Endothelial cell of umbilical vein (primary cell): ENCODE measurements at regions not wholly inside any gene's neighbourhood (a gene's known extent, or its start where the extent isn't known, plus 50 kb on each side); places are given as distances from the start of the nearest gene placed in this dataset.

ENCODE experiments used
- BruUV-seq: library from RNA; stranded (reverse); fragments of 400-500 nt; replicated peaks from 2 replicates; lab custom pipeline; 2021; lab: Mats Ljungman, UMichigan
- CTCF ChIA-PET: fragments of 300-600, 350-600 bp; sonication (Branson Sonifier 250); formaldehyde crosslinking; loops from one replicate; lab custom pipeline; 2021; ENCODE audit warnings: antibody characterized with exemption, inconsistent platforms; lab: Charles Lee
- POLR2A ChIA-PET: fragments of 300-600, 350-600 bp; sonication (Branson Sonifier 250); formaldehyde crosslinking; loops from one replicate; lab custom pipeline; 2021; ENCODE audit warnings: antibody characterized with exemption, inconsistent platforms; lab: Charles Lee
- DNase-seq: peaks from one replicate; pipeline ENCODE4 v3.0.0-alpha.2; 2011; ENCODE audit warnings: low read depth, low spot score
- FAIRE-seq: peaks from 2 replicates; lab custom pipeline; 2011; peaks lifted over from hg19 to GRCh38; lab: Jason Lieb, UNC
- H2AFZ ChIP-seq: 2 replicates; pipeline ENCODE4 v1.6.0; 2012; ENCODE audit warnings: low read depth, low read length, control low read depth, inconsistent platforms
- H3K27ac ChIP-seq: 2 replicates; pipeline ENCODE4 v1.5.1; 2011; ENCODE audit warnings: low read depth, mild to moderate bottlenecking, control low read depth, low read length, moderate library complexity; ENCODE audit not compliant: insufficient read depth
- H3K27me3 ChIP-seq, 2 experiments: 2 replicates each; pipeline versions ENCODE4 v1.6.0 to v1.6.1; 2011; ENCODE audit warnings: low read length in 2 of 2, mixed read lengths in 1 of 2; ENCODE audit not compliant: control insufficient read depth in 2 of 2, insufficient read depth in 2 of 2
- H3K36me3 ChIP-seq, 2 experiments: 2 replicates in 1 of 2; 3 replicates in 1 of 2; pipeline ENCODE4 v1.5.1; 2011; ENCODE audit warnings: low read length in 2 of 2, mild to moderate bottlenecking in 1 of 2, moderate library complexity in 1 of 2; ENCODE audit not compliant: control insufficient read depth in 2 of 2, insufficient read depth in 2 of 2; ENCODE audit errors: extremely low read depth in 1 of 2
- H3K4me1 ChIP-seq: 3 replicates; pipeline ENCODE4 v1.5.1; 2011; ENCODE audit warnings: mild to moderate bottlenecking, low read length; ENCODE audit not compliant: control insufficient read depth, insufficient read depth; ENCODE audit errors: extremely low read depth
- H3K4me2 ChIP-seq: 2 replicates; pipeline ENCODE4 v1.6.1; 2011; ENCODE audit warnings: low read length, control low read depth, mixed read lengths; ENCODE audit not compliant: insufficient read depth
- H3K4me3 ChIP-seq, 3 experiments: fragments of 200-600 bp in 1 of 3; sonication (generic), shearing (Covaris generic) in 1 of 3; replicated peaks in 1 of 3; 2 replicates each; pipeline ENCODE4 v1.5.1; 2011 to 2016; ENCODE audit warnings: control low read depth in 3 of 3, low read length in 3 of 3, mild to moderate bottlenecking in 2 of 3, inconsistent platforms in 1 of 3, low read depth in 1 of 3, moderate library complexity in 1 of 3; ENCODE audit not compliant: insufficient read depth in 1 of 3
- H3K79me2 ChIP-seq: 2 replicates; pipeline ENCODE4 v1.6.0; 2012; ENCODE audit warnings: low read length, inconsistent platforms; ENCODE audit not compliant: control insufficient read depth, insufficient read depth
- H3K9ac ChIP-seq: replicated peaks from 2 replicates; pipeline ENCODE3; 2011; ENCODE audit warnings: low read length, control low read depth; ENCODE audit not compliant: insufficient read depth; ENCODE audit errors: extremely low read depth
- H3K9me1 ChIP-seq: replicated peaks from 3 replicates; pipeline ENCODE4 v1.6.0; 2011; ENCODE audit warnings: mild to moderate bottlenecking, low read length; ENCODE audit not compliant: control insufficient read depth, insufficient read depth; ENCODE audit errors: extremely low read depth
- H3K9me3 ChIP-seq: replicated peaks from 2 replicates; pipeline ENCODE4 v1.5.1; 2012; ENCODE audit warnings: low read length, inconsistent platforms; ENCODE audit not compliant: control insufficient read depth, insufficient read depth
- H4K20me1 ChIP-seq: replicated peaks from 2 replicates; pipeline ENCODE3; 2011; ENCODE audit warnings: mild to moderate bottlenecking, low read length; ENCODE audit not compliant: control insufficient read depth, insufficient read depth; ENCODE audit errors: extremely low read depth
- CTCF ChIP-seq, 2 donors: IDR thresholded peaks; 1 replicate in 1 of 2; 2 replicates in 1 of 2; pipeline ENCODE4 v1.5.1; 2011; ENCODE audit warnings: low read length in 2 of 2, mild to moderate bottlenecking in 2 of 2, moderate library complexity in 2 of 2, control low read depth in 1 of 2, inconsistent platforms in 1 of 2, low read depth in 1 of 2; ENCODE audit not compliant: insufficient read depth in 1 of 2; ENCODE audit errors: extremely low read depth in 1 of 2
- EZH2 ChIP-seq: IDR thresholded peaks from 2 replicates; pipeline ENCODE4 v1.6.1; 2012; ENCODE audit warnings: borderline replicate concordance, low read depth, mild to moderate bottlenecking, moderate library complexity, low read length, inconsistent platforms; ENCODE audit not compliant: severe bottlenecking
- FOS ChIP-seq: IDR thresholded peaks from 2 replicates; pipeline ENCODE4 v1.6.1; 2011; ENCODE audit warnings: mild to moderate bottlenecking, low read length, moderate library complexity, borderline replicate concordance; ENCODE audit not compliant: insufficient read depth
- GATA2 ChIP-seq: IDR thresholded peaks from 2 replicates; pipeline ENCODE4 v1.7.0; 2011; ENCODE audit warnings: low read depth, mild to moderate bottlenecking, moderate library complexity, mixed read lengths, low read length; ENCODE audit not compliant: insufficient read length, insufficient read depth
- JUN ChIP-seq: IDR thresholded peaks from 2 replicates; pipeline ENCODE4 v1.6.1; 2011; ENCODE audit warnings: borderline replicate concordance, low read depth; ENCODE audit not compliant: insufficient read length, insufficient read depth
- MAX ChIP-seq: IDR thresholded peaks from 2 replicates; pipeline ENCODE4 v1.6.1; 2011; ENCODE audit not compliant: insufficient read depth, insufficient read length
- MYC ChIP-seq: IDR thresholded peaks from one replicate; pipeline ENCODE4 v1.6.1; 2011; ENCODE audit warnings: mild to moderate bottlenecking, low read depth, low read length
- POLR2A ChIP-seq: IDR thresholded peaks from 2 replicates; pipeline ENCODE4 v1.6.1; 2012; ENCODE audit warnings: low read depth, mild to moderate bottlenecking, control low read depth, low read length
- POLR2AphosphoS5 ChIP-seq: IDR thresholded peaks from 2 replicates; pipeline ENCODE4 v1.6.1; 2012; ENCODE audit warnings: low read depth, mild to moderate bottlenecking, control low read depth, low read length, moderate library complexity; ENCODE audit not compliant: insufficient read depth
- dilution Hi-C: fragments of 300-500 bp; cut with MboI; formaldehyde crosslinking; loops from one replicate; pipeline ENCODE4 v1.15.0; 2019; ENCODE audit warnings: low sequenced_read_pairs; ENCODE audit not compliant: extremely low pct_ligation_motif_present
- intact Hi-C: fragments of 100-400 bp; cut with micrococcal nuclease; formaldehyde crosslinking; loops from one replicate; pipeline ENCODE4 v1.10.0; 2022

- Histone ChIP-seq H3K79me2 (no peaks in the 10 kb centered on the region), H3K4me3 (no peak overlapping the region), H3K36me3 (no peaks in the 10 kb centered on the region), H2AFZ (peak overlapping the region; percentile 59), H3K27me3 (no peaks in the 10 kb centered on the region), H3K27ac (peak overlapping the region; percentile 41), H4K20me1 (no peaks in the 10 kb centered on the region), H3K9ac (peak overlapping the region; percentile 9), H3K4me2 (peak overlapping the region; percentile 36), H3K9me1 (no peaks in the 10 kb centered on the region), H3K4me1 (peaks cover 44% of the 10 kb centered on the region), H3K9me3 (no peaks in the 10 kb centered on the region)
- BruUV-seq = no TSS peak
- DNase-seq (peak; percentile 58), FAIRE-seq (no peak)
- intact Hi-C loops = no loop called here
- ChIA-PET CTCF (interaction anchor here (0.6 to 1.4 kb wide), 4 partner anchors 14 to 219 kb away, joined by 3 to 5 read pairs (median 3); no protein-coding TSS in a partner anchor), POLR2A (interaction anchor here (1.0 kb wide), 1 partner anchor 187 kb away, joined by 3 read pairs; no protein-coding TSS in a partner anchor)
- dilution Hi-C loops = no loop called here
- TF ChIP-seq POLR2A (no peak), GATA2 (no peak), MAX (no peak), MYC (no peak), EZH2 (no peak), POLR2AphosphoS5 (no peak)
These were observed 121.1 kb upstream of the FAM9C start for GRCh38 chrX:13165266-13166189.

GRCh38 chrX:13164611-13165010 lies 120.2 kb upstream of the FAM9C start:
- peak overlapping the region; percentile 75 for H2AFZ ChIP-seq
- H3K4me3 ChIP-seq = no peak overlapping the region
- POLR2A ChIA-PET = interaction anchor here (1.0 kb wide), 1 partner anchor 186 kb away, joined by 3 read pairs; no protein-coding TSS in a partner anchor
- H3K4me1 ChIP-seq = peaks cover 49% of the 10 kb centered on the region
- H4K20me1 ChIP-seq = no peaks in the 10 kb centered on the region
- no peak overlapping the region for H3K4me2 ChIP-seq
- no peaks in the 10 kb centered on the region for H3K79me2 ChIP-seq
- H3K27me3 ChIP-seq = no peaks in the 10 kb centered on the region
- peak; percentile 35 for FAIRE-seq
- H3K9ac ChIP-seq = peak overlapping the region; percentile 23
- dilution Hi-C loops (no loop called here), intact Hi-C loops (loop anchor here (5.0 kb wide), 3 partner anchors 118 to 323 kb away; no protein-coding TSS in a partner anchor)
- TF ChIP-seq POLR2A (no peak), POLR2AphosphoS5 (no peak), EZH2 (no peak), JUN (no peak), CTCF (IDR thresholded peaks at IDR 0.05; ENCODE audit: extremely low read depth in 1 of 2, insufficient read depth in 1 of 2, low read depth in 1 of 2, low read length in 2 of 2) (no peak), MYC (no peak), MAX (no peak), FOS (no peak), GATA2 (no peak)
- no peak overlapping the region for H3K27ac ChIP-seq
- CTCF ChIA-PET = interaction anchor here (0.6 to 1.4 kb wide), 4 partner anchors 15 to 218 kb away, joined by 3 to 5 read pairs (median 3); no protein-coding TSS in a partner anchor
- no TSS peak for BruUV-seq
- DNase-seq = no peak
- no peaks in the 10 kb centered on the region for H3K9me3 ChIP-seq
- no peaks in the 10 kb centered on the region for H3K9me1 ChIP-seq
- H3K36me3 ChIP-seq = no peaks in the 10 kb centered on the region
